A673 (cell line): ENCODE measurements at regions not wholly inside any gene's neighbourhood (a gene's known extent, or its start where the extent isn't known, plus 50 kb on each side); places are given as distances from the start of the nearest gene placed in this dataset.

Source experiments
- BruUV-seq: library from RNA; stranded (reverse); fragments of 400-500 nt; replicated peaks from 2 replicates; lab custom pipeline; 2021; lab: Mats Ljungman, UMichigan
- CTCF ChIA-PET: fragments of 300-600 bp; sonication (Branson Sonifier 250); formaldehyde crosslinking; loops from one replicate; lab custom pipeline; 2022; ENCODE audit warnings: antibody characterized with exemption; lab: Charles Lee
- POLR2A ChIA-PET: fragments of 300-600 bp; sonication (Branson Sonifier 250); formaldehyde crosslinking; loops from one replicate; lab custom pipeline; 2022; ENCODE audit warnings: antibody characterized with exemption; ENCODE audit not compliant: low non-redundant PET; lab: Charles Lee
- DNase-seq: peaks from one replicate; pipeline ENCODE4 v3.0.0-alpha.2; 2015; ENCODE audit warnings: low spot score
- H3K27ac ChIP-seq: fragments of 200-600 bp; sonication (generic); 2 replicates; pipeline ENCODE4 v1.5.1; 2016; ENCODE audit warnings: mixed run types, low read depth, mild to moderate bottlenecking, mixed read lengths, antibody characterized with exemption, low read length; ENCODE audit not compliant: poor library complexity, severe bottlenecking
- H3K27me3 ChIP-seq: fragments of 200-600 bp; sonication (generic); replicated peaks from 2 replicates; pipeline ENCODE4 v1.6.1; 2017; ENCODE audit warnings: mixed run types, low read depth, mild to moderate bottlenecking, mixed read lengths, antibody characterized with exemption, low read length; ENCODE audit not compliant: insufficient read depth, poor library complexity
- H3K36me3 ChIP-seq: fragments of 200-600 bp; sonication (generic); 2 replicates; pipeline ENCODE4 v1.6.1; 2016; ENCODE audit warnings: mixed run types, mild to moderate bottlenecking, mixed read lengths, antibody characterized with exemption, low read length; ENCODE audit not compliant: insufficient read depth, poor library complexity, severe bottlenecking
- H3K4me1 ChIP-seq: fragments of 200-600 bp; sonication (generic); 2 replicates; pipeline ENCODE4 v1.6.1; 2017; ENCODE audit warnings: mixed run types, mild to moderate bottlenecking, mixed read lengths, antibody characterized with exemption, low read length; ENCODE audit not compliant: insufficient read depth, poor library complexity, severe bottlenecking
- H3K4me3 ChIP-seq: fragments of 200-600 bp; sonication (generic); 2 replicates; pipeline ENCODE4 v1.5.1; 2016; ENCODE audit warnings: low read depth, mixed run types, mild to moderate bottlenecking, mixed read lengths, low read length; ENCODE audit not compliant: poor library complexity, severe bottlenecking
- H3K9me3 ChIP-seq: fragments of 200-600 bp; sonication (generic); 2 replicates; pipeline ENCODE4 v1.6.1; 2016; ENCODE audit warnings: mixed run types, low read depth, mild to moderate bottlenecking, mixed read lengths, antibody characterized with exemption, low read length; ENCODE audit not compliant: poor library complexity, severe bottlenecking
- CTCF ChIP-seq: fragments of 300-800, 200-600 bp; sonication (generic); conservative IDR thresholded peaks from 2 replicates; pipeline ENCODE4 v1.5.1; 2017; ENCODE audit warnings: low read depth, mild to moderate bottlenecking, antibody characterized with exemption, low read length, moderate library complexity, mixed read lengths
- EZH2 ChIP-seq: fragments of 200-600 bp; sonication (generic); IDR thresholded peaks from 2 replicates; pipeline ENCODE4 v1.6.1; 2017; ENCODE audit warnings: borderline replicate concordance, low read depth, mild to moderate bottlenecking, mixed read lengths, antibody characterized with exemption, low read length; ENCODE audit not compliant: poor library complexity, severe bottlenecking
- intact Hi-C: fragments of 100-400 bp; cut with micrococcal nuclease; formaldehyde crosslinking; loops from one replicate; pipeline ENCODE4 v1.10.0; 2022; ENCODE audit not compliant: unreplicated experiment

DNA sequence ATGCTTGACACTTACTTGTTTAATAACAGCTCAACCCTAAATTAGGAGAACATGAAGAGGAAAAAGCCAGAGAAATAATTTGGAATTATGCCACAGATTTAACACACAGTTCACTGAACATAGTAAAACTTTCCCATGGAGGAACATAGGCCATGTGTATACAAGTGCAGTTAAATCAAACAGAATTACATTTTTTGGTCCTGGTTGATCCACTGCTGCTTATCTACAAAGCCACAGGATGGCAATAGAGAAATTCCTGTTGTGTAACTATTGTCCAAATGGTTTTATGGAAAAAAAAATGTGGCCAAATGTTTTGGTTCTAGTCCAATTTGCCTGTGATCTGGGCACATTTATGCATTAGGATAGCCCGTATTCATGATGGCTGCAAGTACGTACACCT lies 136.8 kb downstream of the ALDH8A1 start:
- no peak overlapping the region for H3K4me3 ChIP-seq
- no peak for DNase-seq
- ChIA-PET CTCF (interaction anchor here (0.6 kb wide), 1 partner anchor 658 kb away, joined by 3 read pairs; no protein-coding TSS in a partner anchor), POLR2A (no interaction called here)
- no peaks in the 10 kb centered on the region for H3K27me3 ChIP-seq
- H3K36me3 ChIP-seq, result no peaks in the 10 kb centered on the region
- no peak for TF ChIP-seq EZH2
- no peak for TF ChIP-seq CTCF
- no peaks in the 10 kb centered on the region for H3K9me3 ChIP-seq
- no peaks in the 10 kb centered on the region for H3K4me1 ChIP-seq
- H3K27ac ChIP-seq, result no peak overlapping the region
- intact Hi-C loops, result no loop called here
- no TSS peak for BruUV-seq

DNA sequence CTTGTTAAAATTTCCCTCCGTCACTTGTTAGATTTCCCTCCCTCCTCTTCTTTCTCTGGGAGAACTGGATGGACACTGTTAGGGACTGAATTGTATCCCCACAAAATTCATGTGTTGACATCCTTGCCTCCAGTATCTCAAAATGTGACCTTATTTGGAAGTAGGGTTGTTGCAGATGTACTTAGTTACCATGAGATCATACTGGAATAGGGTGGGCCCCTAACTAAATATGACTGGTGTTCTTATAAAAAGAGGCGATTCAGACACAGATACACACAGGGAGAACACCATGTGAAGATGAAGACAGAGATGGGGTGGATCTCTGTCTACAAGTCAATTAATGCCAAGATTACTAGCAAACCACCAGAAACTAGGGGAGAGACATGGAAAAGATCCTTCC lies 139.5 kb downstream of the ALDH8A1 start:
- POLR2A ChIA-PET, result interaction anchor here (0.6 kb wide), 1 partner anchor 21 kb away, joined by 3 read pairs; no protein-coding TSS in a partner anchor
- H3K4me1 ChIP-seq, result no peaks in the 10 kb centered on the region
- CTCF ChIA-PET, result no interaction called here
- no peaks in the 10 kb centered on the region for H3K9me3 ChIP-seq
- no TSS peak for BruUV-seq
- no peak for TF ChIP-seq EZH2
- TF ChIP-seq CTCF, result no peak
- intact Hi-C loops, result no loop called here
- no peak overlapping the region for H3K4me3 ChIP-seq
- no peaks in the 10 kb centered on the region for H3K27me3 ChIP-seq
- H3K27ac ChIP-seq, result no peak overlapping the region
- DNase-seq, result no peak
- no peaks in the 10 kb centered on the region for H3K36me3 ChIP-seq

DNA sequence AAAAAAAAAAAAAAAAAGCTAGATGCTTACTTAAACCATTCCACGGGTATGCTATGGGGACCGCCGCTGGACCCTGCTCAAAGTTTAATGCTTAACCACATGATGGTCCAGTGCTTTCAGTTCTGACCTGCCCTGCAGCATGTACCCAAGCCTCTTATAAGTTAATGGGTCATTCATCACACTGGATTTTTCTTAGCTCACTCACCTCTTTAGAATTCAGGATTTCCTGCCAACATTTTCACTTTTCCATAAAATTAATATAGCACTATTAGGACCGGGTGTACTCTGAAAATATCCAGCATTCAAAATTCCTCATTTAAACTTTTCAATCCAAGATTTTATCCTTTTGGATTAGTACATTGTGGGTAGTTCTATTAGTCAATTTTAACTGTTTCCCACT lies 140.8 kb downstream of the ALDH8A1 start:
- no peaks in the 10 kb centered on the region for H3K36me3 ChIP-seq
- no TSS peak for BruUV-seq
- H3K9me3 ChIP-seq, result no peaks in the 10 kb centered on the region
- no peaks in the 10 kb centered on the region for H3K27me3 ChIP-seq
- H3K4me3 ChIP-seq, result no peak overlapping the region
- ChIA-PET POLR2A (no interaction called here), CTCF (no interaction called here)
- intact Hi-C loops, result no loop called here
- no peak for TF ChIP-seq EZH2
- no peak for TF ChIP-seq CTCF
- no peak for DNase-seq
- H3K4me1 ChIP-seq, result no peaks in the 10 kb centered on the region
- no peak overlapping the region for H3K27ac ChIP-seq
